Stomach (tissue), 8 donors: ENCODE measurements at regions not wholly inside any gene's neighbourhood (a gene's known extent, or its start where the extent isn't known, plus 50 kb on each side); places are given as distances from the start of the nearest gene placed in this dataset.

Source experiments
- DNase-seq, 2 donors: peaks; one replicate each; pipeline versions ENCODE4 v3.0.0 to v3.0.0-alpha.2; 2013 to 2019
- H3K27ac ChIP-seq, 5 donors: fragments of 200-600 bp in 4 of 5; sonication (generic) in 4 of 5; one replicate each; pipeline ENCODE4 v1.5.1; 2013 to 2019; ENCODE audit warnings: mild to moderate bottlenecking in 1 of 5, moderate library complexity in 1 of 5
- H3K27me3 ChIP-seq, 3 donors: fragments of 200-600 bp; sonication (generic); one replicate each; pipeline ENCODE4 v1.5.1; 2017 to 2019; ENCODE audit warnings: mixed run types in 1 of 3
- H3K36me3 ChIP-seq, 4 donors: fragments of 200-600 bp; sonication (generic); 1 replicate in 3 of 4; 2 replicates in 1 of 4; pipeline ENCODE4 v1.5.1; 2016 to 2019
- H3K4me1 ChIP-seq, 4 donors: fragments of 200-600 bp; sonication (generic); one replicate each; pipeline ENCODE4 v1.5.1; 2016 to 2019
- H3K4me3 ChIP-seq, 4 donors: fragments of 200-600 bp; sonication (generic) in 3 of 4; one replicate each; pipeline ENCODE4 v1.5.1; 2016 to 2019; ENCODE audit warnings: mild to moderate bottlenecking in 1 of 4
- H3K9me3 ChIP-seq, 4 donors: fragments of 200-600 bp; sonication (generic); one replicate each; pipeline ENCODE4 v1.5.1; 2016 to 2019
- EP300 ChIP-seq: sonication (generic); formaldehyde crosslinking; IDR thresholded peaks from one replicate; pipeline ENCODE4 v1.6.1; 2017; ENCODE audit warnings: antibody characterized with exemption
- POLR2A ChIP-seq, 4 donors: fragments of 450-650 bp; IDR thresholded peaks; one replicate each; pipeline ENCODE4 v1.6.1; 2016; ENCODE audit warnings: antibody characterized with exemption in 4 of 4, control low read depth in 2 of 4, mild to moderate bottlenecking in 1 of 4, moderate library complexity in 1 of 4
- POLR2AphosphoS5 ChIP-seq, 3 donors: sonication (generic); formaldehyde crosslinking; IDR thresholded peaks; one replicate each; pipeline ENCODE4 v1.6.1; 2016; ENCODE audit warnings: antibody characterized with exemption in 3 of 3
- WGBS, 5 donors: extraction: QIAGEN DNeasy Blood & Tissue Kit in 3 of 5; methylation state at CpG; one replicate each; pipeline versions ENCODE4 v1.1.5 to v1.1.7; 2013 to 2018; 5-methylcytosine and 5-hydroxymethylcytosine counted together
- intact Hi-C: fragments of 100-400 bp; cut with DNase I; formaldehyde crosslinking; loops from one replicate; pipeline ENCODE4 v1.15.1; 2023; ENCODE audit warnings: low total_unique reads
- TF ChIP-seq, protein P1 (sequence below), 7 experiments: fragments of 450-650 bp in 4 of 7; fragments of 200-600 bp in 3 of 7; sonication (generic) in 3 of 7; IDR thresholded peaks; one replicate each; pipeline ENCODE4 v1.5.1; 2016 to 2019; ENCODE audit warnings: antibody characterized with exemption in 7 of 7, control low read depth in 2 of 7, mild to moderate bottlenecking in 1 of 7
- donor health status: healthy with polysubstance abuse.
- donor health status: Bipolar disorder and iron deficiency.
- donor health status: healthy.

DNA sequence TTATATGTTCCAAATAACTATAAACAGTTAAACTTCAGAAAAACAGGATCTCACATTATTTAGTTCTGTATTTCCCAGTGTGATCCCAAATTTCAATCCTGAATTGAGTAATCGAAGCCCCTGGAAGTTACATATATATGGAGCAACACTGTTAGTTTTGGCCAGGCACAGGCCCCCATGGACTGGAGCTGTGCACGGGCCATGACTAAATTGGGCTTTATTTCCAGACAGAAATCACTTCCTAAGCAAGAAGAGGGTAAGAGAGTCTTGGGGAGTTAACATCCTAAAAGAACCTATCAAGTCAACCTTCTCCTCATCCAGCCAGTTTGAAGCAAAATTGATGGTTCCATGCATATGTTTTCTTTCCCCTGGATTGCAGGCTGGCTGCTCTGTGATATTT is 393.0 kb downstream of the TMEM167A start:
- H3K27ac ChIP-seq: no peak overlapping the region

DNA sequence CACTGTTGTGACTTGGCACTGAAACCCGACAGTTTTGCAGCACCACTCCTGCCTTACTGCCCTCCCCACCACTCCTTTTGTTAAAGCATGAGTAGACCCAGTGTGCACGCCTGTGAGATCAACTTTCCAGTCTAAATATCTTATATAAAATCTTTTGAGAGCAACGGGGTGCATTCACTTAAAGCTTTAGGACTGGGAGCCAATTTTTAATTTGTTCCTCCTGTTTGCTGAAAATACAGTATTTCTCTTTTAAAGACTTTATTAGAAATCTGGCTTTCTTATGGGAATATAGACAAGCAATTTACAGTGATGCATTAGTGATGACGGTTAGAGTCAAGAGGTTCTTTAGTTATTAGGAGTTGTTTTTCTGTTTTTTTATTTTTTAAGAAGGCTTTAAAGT is 397.5 kb downstream of the TMEM167A start:
- intact Hi-C loops: no loop called here
- 69 to 73% (median 70%) methylated on average over 4 of the region's 4 CpGs for WGBS, 5 donors
- Histone ChIP-seq H3K9me3 (no peaks in the 10 kb centered on the region), H3K4me3 (no peak overlapping the region), H3K4me1 (no peaks in the 10 kb centered on the region), H3K36me3 (no peaks in the 10 kb centered on the region), H3K27me3 (no peaks in the 10 kb centered on the region), H3K27ac (no peak overlapping the region)
- peak in 1 of 2 donors; percentile 22 for DNase-seq
- TF ChIP-seq POLR2A (IDR thresholded peaks at IDR 0.05): no peak
- no peak for TF ChIP-seq EP300
- no peak for TF ChIP-seq POLR2AphosphoS5 (IDR thresholded peaks at IDR 0.05)
- TF ChIP-seq, protein P1, sequence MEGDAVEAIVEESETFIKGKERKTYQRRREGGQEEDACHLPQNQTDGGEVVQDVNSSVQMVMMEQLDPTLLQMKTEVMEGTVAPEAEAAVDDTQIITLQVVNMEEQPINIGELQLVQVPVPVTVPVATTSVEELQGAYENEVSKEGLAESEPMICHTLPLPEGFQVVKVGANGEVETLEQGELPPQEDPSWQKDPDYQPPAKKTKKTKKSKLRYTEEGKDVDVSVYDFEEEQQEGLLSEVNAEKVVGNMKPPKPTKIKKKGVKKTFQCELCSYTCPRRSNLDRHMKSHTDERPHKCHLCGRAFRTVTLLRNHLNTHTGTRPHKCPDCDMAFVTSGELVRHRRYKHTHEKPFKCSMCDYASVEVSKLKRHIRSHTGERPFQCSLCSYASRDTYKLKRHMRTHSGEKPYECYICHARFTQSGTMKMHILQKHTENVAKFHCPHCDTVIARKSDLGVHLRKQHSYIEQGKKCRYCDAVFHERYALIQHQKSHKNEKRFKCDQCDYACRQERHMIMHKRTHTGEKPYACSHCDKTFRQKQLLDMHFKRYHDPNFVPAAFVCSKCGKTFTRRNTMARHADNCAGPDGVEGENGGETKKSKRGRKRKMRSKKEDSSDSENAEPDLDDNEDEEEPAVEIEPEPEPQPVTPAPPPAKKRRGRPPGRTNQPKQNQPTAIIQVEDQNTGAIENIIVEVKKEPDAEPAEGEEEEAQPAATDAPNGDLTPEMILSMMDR (IDR thresholded peaks at IDR 0.05): no peak

More for the DNA sequence above, 393.0 kb downstream of the TMEM167A start:
- no peaks in the 10 kb centered on the region for H3K36me3 ChIP-seq
- no peak for DNase-seq
- WGBS, 5 donors: 71 to 90% (median 85%) methylated on average over 2 of the region's 2 CpGs
- TF ChIP-seq, protein P1 (IDR thresholded peaks at IDR 0.05): no peak
- no peak overlapping the region for H3K4me3 ChIP-seq
- no peaks in the 10 kb centered on the region for H3K4me1 ChIP-seq
- H3K27me3 ChIP-seq: no peaks in the 10 kb centered on the region
- no peaks in the 10 kb centered on the region for H3K9me3 ChIP-seq
- intact Hi-C loops: no loop called here

- TF ChIP-seq POLR2A (IDR thresholded peaks at IDR 0.05): no peak
- TF ChIP-seq, protein P1 (IDR thresholded peaks at IDR 0.05): no peak
Measured at GRCh38 chr5:82676661-82677060, 398.5 kb upstream of the RPS23 start.

GRCh38 chr5:82674671-82675070 is 396.5 kb upstream of the RPS23 start:
- H3K4me1 ChIP-seq: no peaks in the 10 kb centered on the region
- H3K36me3 ChIP-seq: no peaks in the 10 kb centered on the region
- WGBS, 5 donors: 85 to 93% (median 88%) methylated on average over 1 of the region's 1 CpG
- H3K9me3 ChIP-seq: no peaks in the 10 kb centered on the region
- no peak overlapping the region for H3K27ac ChIP-seq
- no peaks in the 10 kb centered on the region for H3K27me3 ChIP-seq
- TF ChIP-seq POLR2A (IDR thresholded peaks at IDR 0.05) (no peak), EP300 (no peak), POLR2AphosphoS5 (IDR thresholded peaks at IDR 0.05) (no peak)
- TF ChIP-seq, protein P1 (IDR thresholded peaks at IDR 0.05): no peak
- H3K4me3 ChIP-seq: no peak overlapping the region
- intact Hi-C loops: no loop called here
- DNase-seq: no peak

More at GRCh38 chr5:82676661-82677060, 398.5 kb upstream of the RPS23 start:
- no peaks in the 10 kb centered on the region for H3K9me3 ChIP-seq
- H3K27ac ChIP-seq: no peak overlapping the region
- no peaks in the 10 kb centered on the region for H3K4me1 ChIP-seq
- no peaks in the 10 kb centered on the region for H3K27me3 ChIP-seq
- intact Hi-C loops: no loop called here
- H3K36me3 ChIP-seq: no peaks in the 10 kb centered on the region
- H3K4me3 ChIP-seq: no peak overlapping the region
- no peak for DNase-seq
- WGBS, 5 donors: 73 to 81% (median 78%) methylated on average over 4 of the region's 4 CpGs
